ENCODE measurements at regions not wholly inside any gene's neighbourhood (a gene's known extent, or its start where the extent isn't known, plus 50 kb on each side); places are given as distances from the start of the nearest gene placed in this dataset.

- H3K4me2 ChIP-seq (replicated peaks; ENCODE audit: low read depth, low read length, poor library complexity, severe bottlenecking) = no peak overlapping the region
- intact Hi-C loops (cut with micrococcal nuclease) = no loop called here
- H2AFZ ChIP-seq (ENCODE audit: insufficient read depth, low read depth, low read length, poor library complexity, severe bottlenecking) = no peak overlapping the region
- no peaks in the 10 kb centered on the region for H3K4me1 ChIP-seq (ENCODE audit: control insufficient read depth in 2 of 2, insufficient read depth in 2 of 2, low read length in 2 of 2)
- no peaks in the 10 kb centered on the region for H3K9me3 ChIP-seq (ENCODE audit: control extremely low read depth in 1 of 3, control insufficient read depth in 2 of 3, insufficient read depth in 1 of 3, low read length in 2 of 3)
- no peaks in the 10 kb centered on the region for H4K20me1 ChIP-seq (ENCODE audit: control insufficient read depth, insufficient read depth, low read length, poor library complexity, severe bottlenecking)
- no peaks in the 10 kb centered on the region for H3K79me2 ChIP-seq (ENCODE audit: control insufficient read depth, insufficient read depth, low read length)
- Mint-ChIP-seq H3K4me1 (peaks cover 12% of the 10 kb centered on the region), H3K4me3 (no peak overlapping the region), H3K27ac (no peak overlapping the region), H3K9me3 (ENCODE audit: insufficient read depth) (no peaks in the 10 kb centered on the region), H3K27me3 (no peaks in the 10 kb centered on the region)
- no peak overlapping the region for H3K27ac ChIP-seq (ENCODE audit: low read length in 2 of 2)
- no peaks in the 10 kb centered on the region for H3K36me3 ChIP-seq (replicated peaks in 1 of 2; ENCODE audit: control extremely low read depth in 1 of 2, control insufficient read depth in 1 of 2, extremely low read depth in 1 of 2, insufficient read depth in 2 of 2, low read length in 1 of 2)
- TF ChIP-seq EZH2 (IDR thresholded peaks at IDR 0.05; ENCODE audit: borderline replicate concordance, insufficient read depth, low read depth, low read length, poor library complexity, severe bottlenecking) = no peak
- TF ChIP-seq, protein P1, sequence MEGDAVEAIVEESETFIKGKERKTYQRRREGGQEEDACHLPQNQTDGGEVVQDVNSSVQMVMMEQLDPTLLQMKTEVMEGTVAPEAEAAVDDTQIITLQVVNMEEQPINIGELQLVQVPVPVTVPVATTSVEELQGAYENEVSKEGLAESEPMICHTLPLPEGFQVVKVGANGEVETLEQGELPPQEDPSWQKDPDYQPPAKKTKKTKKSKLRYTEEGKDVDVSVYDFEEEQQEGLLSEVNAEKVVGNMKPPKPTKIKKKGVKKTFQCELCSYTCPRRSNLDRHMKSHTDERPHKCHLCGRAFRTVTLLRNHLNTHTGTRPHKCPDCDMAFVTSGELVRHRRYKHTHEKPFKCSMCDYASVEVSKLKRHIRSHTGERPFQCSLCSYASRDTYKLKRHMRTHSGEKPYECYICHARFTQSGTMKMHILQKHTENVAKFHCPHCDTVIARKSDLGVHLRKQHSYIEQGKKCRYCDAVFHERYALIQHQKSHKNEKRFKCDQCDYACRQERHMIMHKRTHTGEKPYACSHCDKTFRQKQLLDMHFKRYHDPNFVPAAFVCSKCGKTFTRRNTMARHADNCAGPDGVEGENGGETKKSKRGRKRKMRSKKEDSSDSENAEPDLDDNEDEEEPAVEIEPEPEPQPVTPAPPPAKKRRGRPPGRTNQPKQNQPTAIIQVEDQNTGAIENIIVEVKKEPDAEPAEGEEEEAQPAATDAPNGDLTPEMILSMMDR (IDR thresholded peaks at IDR 0.05) = no peak
- ATAC-seq (ENCODE audit: low read depth) (no peak), DNase-seq (no peak)
- H3K4me3 ChIP-seq (ENCODE audit: control extremely low read depth in 1 of 5, extremely low read depth in 1 of 5, insufficient read depth in 1 of 5, low read depth in 2 of 5, low read length in 4 of 5) = no peak overlapping the region
- ChIA-PET POLR2A (no interaction called here), CTCF (no interaction called here)
- H3K9ac ChIP-seq (ENCODE audit: low read length) = no peak overlapping the region
- WGBS (ENCODE audit: insufficient coverage) = no CpG with 5 or more reads among the region's 5 CpGs
- H3K27me3 ChIP-seq (replicated peaks in 1 of 4; ENCODE audit: control extremely low read depth in 1 of 4, control insufficient read depth in 3 of 4, insufficient read depth in 4 of 4, low read length in 3 of 4) = no peaks in the 10 kb centered on the region
Observed at GRCh38 chr2:144014103-144014502, 505.8 kb downstream of the ZEB2 start.

- Histone ChIP-seq H3K9ac (ENCODE audit: low read length) (no peak overlapping the region), H3K36me3 (replicated peaks in 1 of 2; ENCODE audit: control extremely low read depth in 1 of 2, control insufficient read depth in 1 of 2, extremely low read depth in 1 of 2, insufficient read depth in 2 of 2, low read length in 1 of 2) (no peaks in the 10 kb centered on the region), H3K4me1 (ENCODE audit: control insufficient read depth in 2 of 2, insufficient read depth in 2 of 2, low read length in 2 of 2) (no peaks in the 10 kb centered on the region), H3K79me2 (ENCODE audit: control insufficient read depth, insufficient read depth, low read length) (no peaks in the 10 kb centered on the region), H4K20me1 (ENCODE audit: control insufficient read depth, insufficient read depth, low read length, poor library complexity, severe bottlenecking) (no peaks in the 10 kb centered on the region), H3K27me3 (replicated peaks in 1 of 4; ENCODE audit: control extremely low read depth in 1 of 4, control insufficient read depth in 3 of 4, insufficient read depth in 4 of 4, low read length in 3 of 4) (no peaks in the 10 kb centered on the region), H3K4me2 (replicated peaks; ENCODE audit: low read depth, low read length, poor library complexity, severe bottlenecking) (no peak overlapping the region), H3K4me3 (ENCODE audit: control extremely low read depth in 1 of 5, extremely low read depth in 1 of 5, insufficient read depth in 1 of 5, low read depth in 2 of 5, low read length in 4 of 5) (no peak overlapping the region), H3K9me3 (ENCODE audit: control extremely low read depth in 1 of 3, control insufficient read depth in 2 of 3, insufficient read depth in 1 of 3, low read length in 2 of 3) (no peaks in the 10 kb centered on the region), H3K27ac (ENCODE audit: low read length in 2 of 2) (no peak overlapping the region), H2AFZ (ENCODE audit: insufficient read depth, low read depth, low read length, poor library complexity, severe bottlenecking) (no peak overlapping the region)
- POLR2A ChIA-PET = no interaction called here
- WGBS (ENCODE audit: insufficient coverage) = 100% methylated on average over 1 of the region's 4 CpGs
- intact Hi-C loops (cut with micrococcal nuclease) = no loop called here
- DNase-seq (no peak), ATAC-seq (ENCODE audit: low read depth) (no peak)
- TF ChIP-seq, protein P1 (IDR thresholded peaks at IDR 0.05) = no peak
- TF ChIP-seq EZH2 (IDR thresholded peaks at IDR 0.05; ENCODE audit: borderline replicate concordance, insufficient read depth, low read depth, low read length, poor library complexity, severe bottlenecking) = no peak
- Mint-ChIP-seq H3K27ac (no peak overlapping the region), H3K27me3 (no peaks in the 10 kb centered on the region), H3K9me3 (ENCODE audit: insufficient read depth) (no peaks in the 10 kb centered on the region), H3K4me1 (peaks cover 12% of the 10 kb centered on the region), H3K4me3 (no peak overlapping the region)
- CTCF ChIA-PET = no interaction called here
Observed at GRCh38 chr2:144012304-144012703, 507.6 kb downstream of the ZEB2 start.
